GM12864 (cell line): ENCODE measurements at regions not wholly inside any gene's neighbourhood (a gene's known extent, or its start where the extent isn't known, plus 50 kb on each side); places are given as distances from the start of the nearest gene placed in this dataset.

Experiments
- DNase-seq: peaks from one replicate; pipeline ENCODE4 v3.0.0-alpha.2; 2011; ENCODE audit warnings: low read depth
- H3K4me3 ChIP-seq: 2 replicates; pipeline ENCODE4 v1.5.1; 2011; ENCODE audit warnings: mild to moderate bottlenecking, low read depth, low read length, control low read depth
- TF ChIP-seq, protein P1 (sequence below): IDR thresholded peaks from 2 replicates; pipeline ENCODE4 v1.5.1; 2011; ENCODE audit warnings: low read depth, mild to moderate bottlenecking, moderate library complexity, low read length, control low read depth, inconsistent platforms; ENCODE audit errors: missing control alignments

DNA sequence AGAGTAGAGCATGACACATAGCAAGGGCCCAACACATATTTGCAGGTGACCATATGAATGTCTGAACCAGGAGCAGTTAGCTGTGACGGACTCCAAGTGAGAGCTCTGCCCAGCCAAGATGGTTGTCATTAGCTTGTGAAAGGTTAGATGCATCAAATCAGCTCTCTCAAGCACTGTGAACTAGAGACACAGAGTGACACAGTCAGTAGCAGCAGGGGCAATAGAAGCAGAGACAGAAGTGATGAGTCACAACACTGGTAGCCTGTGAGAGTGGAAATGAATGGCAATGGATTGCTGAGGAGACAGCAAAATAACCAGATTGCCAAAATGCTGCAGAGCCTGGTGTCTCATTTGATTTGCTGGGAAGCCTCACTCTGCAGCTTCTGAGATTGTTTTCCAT is 558.9 kb downstream of the PKHD1 start:
- H3K4me3 ChIP-seq = no peak overlapping the region
- no peak for DNase-seq
- TF ChIP-seq, protein P1, sequence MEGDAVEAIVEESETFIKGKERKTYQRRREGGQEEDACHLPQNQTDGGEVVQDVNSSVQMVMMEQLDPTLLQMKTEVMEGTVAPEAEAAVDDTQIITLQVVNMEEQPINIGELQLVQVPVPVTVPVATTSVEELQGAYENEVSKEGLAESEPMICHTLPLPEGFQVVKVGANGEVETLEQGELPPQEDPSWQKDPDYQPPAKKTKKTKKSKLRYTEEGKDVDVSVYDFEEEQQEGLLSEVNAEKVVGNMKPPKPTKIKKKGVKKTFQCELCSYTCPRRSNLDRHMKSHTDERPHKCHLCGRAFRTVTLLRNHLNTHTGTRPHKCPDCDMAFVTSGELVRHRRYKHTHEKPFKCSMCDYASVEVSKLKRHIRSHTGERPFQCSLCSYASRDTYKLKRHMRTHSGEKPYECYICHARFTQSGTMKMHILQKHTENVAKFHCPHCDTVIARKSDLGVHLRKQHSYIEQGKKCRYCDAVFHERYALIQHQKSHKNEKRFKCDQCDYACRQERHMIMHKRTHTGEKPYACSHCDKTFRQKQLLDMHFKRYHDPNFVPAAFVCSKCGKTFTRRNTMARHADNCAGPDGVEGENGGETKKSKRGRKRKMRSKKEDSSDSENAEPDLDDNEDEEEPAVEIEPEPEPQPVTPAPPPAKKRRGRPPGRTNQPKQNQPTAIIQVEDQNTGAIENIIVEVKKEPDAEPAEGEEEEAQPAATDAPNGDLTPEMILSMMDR = no peak

DNA sequence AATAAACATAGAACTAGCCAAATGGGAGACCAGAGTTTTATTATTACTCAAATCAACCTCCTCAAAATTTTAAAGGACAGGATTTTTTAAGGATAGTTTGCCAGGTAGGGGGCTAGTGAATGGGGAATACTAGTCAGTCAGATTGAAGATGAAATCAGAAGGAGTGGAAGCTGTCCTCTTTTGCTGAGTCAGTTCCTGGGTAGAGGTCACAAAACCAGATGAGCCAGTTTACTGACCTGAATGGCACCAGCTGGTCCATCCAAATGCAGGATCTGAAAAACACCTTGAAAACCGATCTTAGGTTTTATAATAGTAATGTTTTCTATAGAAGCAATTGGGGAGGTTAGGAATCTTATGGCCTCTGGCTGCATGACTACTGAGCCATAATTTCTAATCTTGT is 558.2 kb downstream of the PKHD1 start:
- no peak for DNase-seq
- H3K4me3 ChIP-seq = no peak overlapping the region
- TF ChIP-seq, protein P1 = no peak

DNA sequence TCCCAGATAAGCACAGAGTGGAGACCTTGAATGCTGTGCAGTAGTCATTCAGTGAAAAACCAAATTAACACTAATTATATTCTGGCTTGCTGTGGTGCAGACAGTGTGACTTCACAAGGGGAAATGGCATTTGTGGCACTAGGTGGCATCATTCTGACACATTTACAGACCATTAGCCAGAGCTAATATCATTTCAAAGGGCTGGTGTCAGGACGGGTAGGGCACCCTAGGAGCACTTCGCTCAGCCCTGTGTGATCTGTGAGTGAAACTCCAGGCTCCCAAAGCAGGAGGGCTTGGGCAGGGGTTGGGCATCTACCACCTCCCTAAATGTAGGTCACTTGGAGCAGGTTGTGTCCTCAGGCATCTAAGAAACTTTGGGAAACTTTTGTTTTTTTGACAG is 555.8 kb downstream of the PKHD1 start:
- TF ChIP-seq, protein P1 = no peak
- no peak overlapping the region for H3K4me3 ChIP-seq
- DNase-seq = no peak

DNA sequence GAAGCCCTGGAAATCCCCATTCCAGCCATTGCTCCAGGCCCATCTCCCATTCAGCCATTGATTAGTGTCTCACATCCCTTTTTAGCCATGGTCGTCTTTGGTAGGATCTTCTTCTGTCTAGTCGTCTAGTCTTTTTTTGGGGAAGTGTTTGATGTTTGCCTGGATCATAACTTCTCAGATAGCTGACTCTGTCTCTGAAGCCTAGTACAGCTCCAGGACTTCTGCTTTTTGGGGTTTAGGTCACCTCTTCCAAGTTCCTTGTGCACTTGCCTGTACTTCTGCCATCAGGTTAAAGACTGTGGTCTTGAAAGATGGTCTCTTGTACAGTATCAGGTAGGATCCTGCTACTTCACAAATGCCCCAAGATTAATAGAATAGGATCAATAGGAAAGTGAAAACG is 553.5 kb downstream of the PKHD1 start:
- TF ChIP-seq, protein P1 = no peak
- no peak for DNase-seq
- H3K4me3 ChIP-seq = no peak overlapping the region

DNA sequence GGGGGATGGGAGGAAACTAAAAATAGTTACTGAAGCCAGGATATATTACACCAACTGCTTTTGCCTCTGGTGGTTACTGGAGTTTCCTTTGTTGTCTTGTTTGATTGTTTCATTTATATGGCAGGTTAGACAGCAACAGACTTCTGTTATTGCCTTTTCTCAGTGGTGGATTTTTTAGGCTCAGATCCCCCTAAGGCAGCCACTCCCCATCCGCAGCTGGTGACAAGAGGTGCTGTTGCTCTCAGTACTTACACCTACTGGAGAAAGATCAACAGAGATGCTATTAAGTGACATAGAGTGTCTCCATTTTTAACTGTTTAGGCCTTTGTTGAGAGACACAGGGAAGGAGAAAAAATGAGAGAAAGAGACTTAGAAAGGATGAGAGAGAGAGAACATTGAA is 552.1 kb downstream of the PKHD1 start:
- no peak overlapping the region for H3K4me3 ChIP-seq
- DNase-seq = no peak
- TF ChIP-seq, protein P1 = no peak

DNA sequence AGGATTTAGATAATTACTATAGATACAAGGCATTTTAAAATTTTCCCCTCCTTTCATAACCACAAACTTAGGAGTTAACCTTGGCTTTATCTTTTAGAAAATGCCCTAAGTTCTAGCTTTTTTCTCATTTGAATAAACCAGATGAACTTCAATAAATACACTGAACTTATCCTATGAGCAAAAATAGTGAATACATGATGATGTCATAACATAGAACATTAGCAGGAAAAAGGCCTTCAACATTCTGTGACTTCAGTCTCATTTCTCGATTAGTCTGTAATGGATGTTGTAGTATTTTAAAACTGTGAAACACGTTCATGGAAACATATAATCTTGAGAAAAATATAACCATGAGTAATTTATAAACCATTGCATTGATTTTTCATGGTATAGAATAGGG is 550.7 kb downstream of the PKHD1 start:
- DNase-seq = no peak
- no peak overlapping the region for H3K4me3 ChIP-seq
- TF ChIP-seq, protein P1 = no peak

DNA sequence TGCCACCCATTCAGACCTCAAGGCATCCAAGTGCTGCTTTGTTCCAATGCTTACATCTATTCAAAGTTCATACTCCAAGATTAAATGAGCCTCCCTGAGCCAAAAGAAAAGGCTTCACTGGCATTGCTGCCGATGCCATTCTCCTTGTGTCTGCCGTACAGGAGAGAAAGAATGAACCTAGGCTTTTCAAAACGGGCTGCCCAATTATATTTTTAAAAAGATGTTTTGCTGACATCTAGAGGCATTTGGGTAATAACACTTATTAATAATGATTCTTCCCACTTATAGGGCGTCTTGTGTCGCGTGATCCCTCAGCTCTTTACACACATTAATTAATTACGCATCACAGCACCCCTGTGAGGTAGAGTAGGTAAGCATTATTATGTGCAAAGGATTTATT is 545.6 kb downstream of the PKHD1 start:
- no peak for DNase-seq
- no peak overlapping the region for H3K4me3 ChIP-seq
- TF ChIP-seq, protein P1 = no peak
